ENCODE measurements at regions not wholly inside any gene's neighbourhood (a gene's known extent, or its start where the extent isn't known, plus 50 kb on each side); places are given as distances from the start of the nearest gene placed in this dataset.

GRCh38 chr5:52517667-52518066 is 270.0 kb upstream of the ITGA1 start:
- no peaks in the 10 kb centered on the region for H3K36me3 ChIP-seq (ENCODE audit: control insufficient read depth in 2 of 2, insufficient read depth in 2 of 2, low read length in 1 of 2)

GRCh38 chr5:52520171-52520570 is 267.5 kb upstream of the ITGA1 start:
- H3K27ac ChIP-seq (ENCODE audit: low read depth in 2 of 2, low read length in 1 of 2), result no peak overlapping the region
- H3K9me3 ChIP-seq (ENCODE audit: control insufficient read depth in 2 of 2, insufficient read depth in 1 of 2, low read depth in 1 of 2, low read length in 1 of 2), result no peaks in the 10 kb centered on the region
- H3K4me1 ChIP-seq (ENCODE audit: control insufficient read depth in 2 of 2, insufficient read depth in 2 of 2, low read length in 1 of 2), result no peaks in the 10 kb centered on the region
- H3K27me3 ChIP-seq (ENCODE audit: control insufficient read depth in 1 of 2, insufficient read depth in 2 of 2, low read length in 2 of 2), result no peaks in the 10 kb centered on the region
- H3K4me3 ChIP-seq (ENCODE audit: low read depth in 1 of 2, low read length in 2 of 2), result no peak overlapping the region
- 82 to 84% methylated on average over 3 of the region's 3 CpGs for WGBS, 2 donors
- no peaks in the 10 kb centered on the region for H3K36me3 ChIP-seq (ENCODE audit: control insufficient read depth in 2 of 2, insufficient read depth in 2 of 2, low read length in 1 of 2)

More at GRCh38 chr5:52517667-52518066, 270.0 kb upstream of the ITGA1 start:
- 94 to 95% methylated on average over 18 of the region's 18 CpGs for WGBS, 2 donors
- no peaks in the 10 kb centered on the region for H3K27me3 ChIP-seq (ENCODE audit: control insufficient read depth in 1 of 2, insufficient read depth in 2 of 2, low read length in 2 of 2)
- no peaks in the 10 kb centered on the region for H3K9me3 ChIP-seq (ENCODE audit: control insufficient read depth in 2 of 2, insufficient read depth in 1 of 2, low read depth in 1 of 2, low read length in 1 of 2)
- H3K27ac ChIP-seq (ENCODE audit: low read depth in 2 of 2, low read length in 1 of 2), result no peak overlapping the region
- H3K4me3 ChIP-seq (ENCODE audit: low read depth in 1 of 2, low read length in 2 of 2), result no peak overlapping the region
- no peaks in the 10 kb centered on the region for H3K4me1 ChIP-seq (ENCODE audit: control insufficient read depth in 2 of 2, insufficient read depth in 2 of 2, low read length in 1 of 2)

GRCh38 chr5:52521236-52521635 is 266.5 kb upstream of the ITGA1 start:
- Histone ChIP-seq H3K36me3 (ENCODE audit: control insufficient read depth in 2 of 2, insufficient read depth in 2 of 2, low read length in 1 of 2) (no peaks in the 10 kb centered on the region), H3K27me3 (ENCODE audit: control insufficient read depth in 1 of 2, insufficient read depth in 2 of 2, low read length in 2 of 2) (no peaks in the 10 kb centered on the region), H3K27ac (ENCODE audit: low read depth in 2 of 2, low read length in 1 of 2) (no peak overlapping the region), H3K9me3 (ENCODE audit: control insufficient read depth in 2 of 2, insufficient read depth in 1 of 2, low read depth in 1 of 2, low read length in 1 of 2) (no peaks in the 10 kb centered on the region), H3K4me1 (ENCODE audit: control insufficient read depth in 2 of 2, insufficient read depth in 2 of 2, low read length in 1 of 2) (no peaks in the 10 kb centered on the region), H3K4me3 (ENCODE audit: low read depth in 1 of 2, low read length in 2 of 2) (no peak overlapping the region)
- 77 to 91% methylated on average over 4 of the region's 4 CpGs for WGBS, 2 donors

GRCh38 chr5:52523701-52524100 is 264.0 kb upstream of the ITGA1 start:
- no peak overlapping the region for H3K4me3 ChIP-seq (ENCODE audit: low read depth in 1 of 2, low read length in 2 of 2)
- WGBS, 2 donors, result 69 to 78% methylated on average over 4 of the region's 4 CpGs
- no peaks in the 10 kb centered on the region for H3K9me3 ChIP-seq (ENCODE audit: control insufficient read depth in 2 of 2, insufficient read depth in 1 of 2, low read depth in 1 of 2, low read length in 1 of 2)
- H3K27me3 ChIP-seq (ENCODE audit: control insufficient read depth in 1 of 2, insufficient read depth in 2 of 2, low read length in 2 of 2), result no peaks in the 10 kb centered on the region
- no peaks in the 10 kb centered on the region for H3K4me1 ChIP-seq (ENCODE audit: control insufficient read depth in 2 of 2, insufficient read depth in 2 of 2, low read length in 1 of 2)
- H3K36me3 ChIP-seq (ENCODE audit: control insufficient read depth in 2 of 2, insufficient read depth in 2 of 2, low read length in 1 of 2), result no peaks in the 10 kb centered on the region
- H3K27ac ChIP-seq (ENCODE audit: low read depth in 2 of 2, low read length in 1 of 2), result no peak overlapping the region

- Histone ChIP-seq H3K4me1 (ENCODE audit: control insufficient read depth in 2 of 2, insufficient read depth in 2 of 2, low read length in 1 of 2) (no peaks in the 10 kb centered on the region), H3K36me3 (ENCODE audit: control insufficient read depth in 2 of 2, insufficient read depth in 2 of 2, low read length in 1 of 2) (no peaks in the 10 kb centered on the region), H3K27me3 (ENCODE audit: control insufficient read depth in 1 of 2, insufficient read depth in 2 of 2, low read length in 2 of 2) (no peaks in the 10 kb centered on the region), H3K9me3 (ENCODE audit: control insufficient read depth in 2 of 2, insufficient read depth in 1 of 2, low read depth in 1 of 2, low read length in 1 of 2) (peaks cover 5% of the 10 kb centered on the region in 2 donors), H3K4me3 (ENCODE audit: low read depth in 1 of 2, low read length in 2 of 2) (no peak overlapping the region), H3K27ac (ENCODE audit: low read depth in 2 of 2, low read length in 1 of 2) (no peak overlapping the region)
- WGBS, 2 donors, result 74 to 77% methylated on average over 4 of the region's 4 CpGs
Measured at GRCh38 chr5:52531105-52531504, 256.6 kb upstream of the ITGA1 start.

- Histone ChIP-seq H3K4me3 (ENCODE audit: low read depth in 1 of 2, low read length in 2 of 2) (no peak overlapping the region), H3K9me3 (ENCODE audit: control insufficient read depth in 2 of 2, insufficient read depth in 1 of 2, low read depth in 1 of 2, low read length in 1 of 2) (peaks cover 0 to 5% of the 10 kb centered on the region in 2 donors), H3K4me1 (ENCODE audit: control insufficient read depth in 2 of 2, insufficient read depth in 2 of 2, low read length in 1 of 2) (no peaks in the 10 kb centered on the region), H3K27ac (ENCODE audit: low read depth in 2 of 2, low read length in 1 of 2) (no peak overlapping the region), H3K27me3 (ENCODE audit: control insufficient read depth in 1 of 2, insufficient read depth in 2 of 2, low read length in 2 of 2) (no peaks in the 10 kb centered on the region), H3K36me3 (ENCODE audit: control insufficient read depth in 2 of 2, insufficient read depth in 2 of 2, low read length in 1 of 2) (no peaks in the 10 kb centered on the region)
- 73 to 85% methylated on average over 5 of the region's 5 CpGs for WGBS, 2 donors
Measured at GRCh38 chr5:52543594-52543993, 244.1 kb upstream of the ITGA1 start.

- Histone ChIP-seq H3K36me3 (ENCODE audit: control insufficient read depth in 2 of 2, insufficient read depth in 2 of 2, low read length in 1 of 2) (no peaks in the 10 kb centered on the region), H3K4me3 (ENCODE audit: low read depth in 1 of 2, low read length in 2 of 2) (no peak overlapping the region), H3K27ac (ENCODE audit: low read depth in 2 of 2, low read length in 1 of 2) (no peak overlapping the region), H3K9me3 (ENCODE audit: control insufficient read depth in 2 of 2, insufficient read depth in 1 of 2, low read depth in 1 of 2, low read length in 1 of 2) (peaks cover 0 to 5% of the 10 kb centered on the region in 2 donors), H3K4me1 (ENCODE audit: control insufficient read depth in 2 of 2, insufficient read depth in 2 of 2, low read length in 1 of 2) (no peaks in the 10 kb centered on the region), H3K27me3 (ENCODE audit: control insufficient read depth in 1 of 2, insufficient read depth in 2 of 2, low read length in 2 of 2) (no peaks in the 10 kb centered on the region)
- WGBS, 2 donors, result 80 to 83% methylated on average over 4 of the region's 4 CpGs
Measured at GRCh38 chr5:52544738-52545137, 243.0 kb upstream of the ITGA1 start.

- WGBS, 2 donors, result 25 to 34% methylated on average over 2 of the region's 2 CpGs
- no peaks in the 10 kb centered on the region for H3K36me3 ChIP-seq (ENCODE audit: control insufficient read depth in 2 of 2, insufficient read depth in 2 of 2, low read length in 1 of 2)
- H3K4me1 ChIP-seq (ENCODE audit: control insufficient read depth in 2 of 2, insufficient read depth in 2 of 2, low read length in 1 of 2), result no peaks in the 10 kb centered on the region
Measured at GRCh38 chr5:52554293-52554692, 233.4 kb upstream of the ITGA1 start.

GRCh38 chr5:52560366-52560765 is 227.3 kb upstream of the ITGA1 start:
- H3K27me3 ChIP-seq (ENCODE audit: control insufficient read depth in 1 of 2, insufficient read depth in 2 of 2, low read length in 2 of 2), result no peaks in the 10 kb centered on the region
- 8 to 12% methylated on average over 1 of the region's 1 CpG for WGBS, 2 donors
- H3K9me3 ChIP-seq (ENCODE audit: control insufficient read depth in 2 of 2, insufficient read depth in 1 of 2, low read depth in 1 of 2, low read length in 1 of 2), result no peaks in the 10 kb centered on the region
- H3K27ac ChIP-seq (ENCODE audit: low read depth in 2 of 2, low read length in 1 of 2), result no peak overlapping the region
- H3K4me1 ChIP-seq (ENCODE audit: control insufficient read depth in 2 of 2, insufficient read depth in 2 of 2, low read length in 1 of 2), result no peaks in the 10 kb centered on the region
- no peaks in the 10 kb centered on the region for H3K36me3 ChIP-seq (ENCODE audit: control insufficient read depth in 2 of 2, insufficient read depth in 2 of 2, low read length in 1 of 2)
- no peak overlapping the region for H3K4me3 ChIP-seq (ENCODE audit: low read depth in 1 of 2, low read length in 2 of 2)

More at GRCh38 chr5:52554293-52554692, 233.4 kb upstream of the ITGA1 start:
- no peak overlapping the region for H3K27ac ChIP-seq (ENCODE audit: low read depth in 2 of 2, low read length in 1 of 2)
- H3K27me3 ChIP-seq (ENCODE audit: control insufficient read depth in 1 of 2, insufficient read depth in 2 of 2, low read length in 2 of 2), result no peaks in the 10 kb centered on the region
- H3K4me3 ChIP-seq (ENCODE audit: low read depth in 1 of 2, low read length in 2 of 2), result no peak overlapping the region
- no peaks in the 10 kb centered on the region for H3K9me3 ChIP-seq (ENCODE audit: control insufficient read depth in 2 of 2, insufficient read depth in 1 of 2, low read depth in 1 of 2, low read length in 1 of 2)

GRCh38 chr5:52562473-52562872 is 225.2 kb upstream of the ITGA1 start:
- H3K27me3 ChIP-seq (ENCODE audit: control insufficient read depth in 1 of 2, insufficient read depth in 2 of 2, low read length in 2 of 2), result no peaks in the 10 kb centered on the region
- H3K27ac ChIP-seq (ENCODE audit: low read depth in 2 of 2, low read length in 1 of 2), result no peak overlapping the region
- H3K36me3 ChIP-seq (ENCODE audit: control insufficient read depth in 2 of 2, insufficient read depth in 2 of 2, low read length in 1 of 2), result no peaks in the 10 kb centered on the region
- H3K4me1 ChIP-seq (ENCODE audit: control insufficient read depth in 2 of 2, insufficient read depth in 2 of 2, low read length in 1 of 2), result no peaks in the 10 kb centered on the region
- no peak overlapping the region for H3K4me3 ChIP-seq (ENCODE audit: low read depth in 1 of 2, low read length in 2 of 2)
- no peaks in the 10 kb centered on the region for H3K9me3 ChIP-seq (ENCODE audit: control insufficient read depth in 2 of 2, insufficient read depth in 1 of 2, low read depth in 1 of 2, low read length in 1 of 2)
- 29 to 31% methylated on average over 1 of the region's 1 CpG for WGBS, 2 donors

Data from esophagus (tissue), 2 donors.